SH-SY5Y (cell line): ENCODE measurements at regions not wholly inside any gene's neighbourhood (a gene's known extent, or its start where the extent isn't known, plus 50 kb on each side); places are given as distances from the start of the nearest gene placed in this dataset.

Source experiments
- GATA2 ChIP-seq: IDR thresholded peaks from 2 replicates; pipeline ENCODE4 v1.6.1; 2011; ENCODE audit warnings: mild to moderate bottlenecking, low read depth, low read length
- GATA3 ChIP-seq: IDR thresholded peaks from 2 replicates; pipeline ENCODE4 v1.6.1; 2011; ENCODE audit warnings: low read depth, mild to moderate bottlenecking, low read length, moderate library complexity

DNA sequence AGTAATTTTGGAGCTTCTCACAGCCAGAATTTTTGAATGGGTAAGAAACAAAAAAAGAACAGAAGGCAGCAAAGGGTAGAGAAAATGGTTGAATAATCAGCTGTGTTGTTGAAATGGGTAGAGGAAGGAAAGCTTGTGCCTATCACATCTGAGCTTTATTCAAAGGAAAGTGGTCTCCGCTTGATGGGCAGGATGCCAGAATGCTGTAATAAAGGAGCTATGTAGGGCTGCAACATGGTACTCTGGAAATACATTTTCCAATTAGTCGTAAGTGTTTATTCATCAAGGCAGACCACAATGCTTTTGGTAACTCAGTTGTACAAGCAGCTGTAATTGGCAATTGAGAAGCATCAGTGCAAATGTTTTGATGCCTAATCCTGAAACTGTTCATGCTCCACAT lies 196.9 kb downstream of the ICOS start:
- TF ChIP-seq GATA3 = no peak
- no peak for TF ChIP-seq GATA2

DNA sequence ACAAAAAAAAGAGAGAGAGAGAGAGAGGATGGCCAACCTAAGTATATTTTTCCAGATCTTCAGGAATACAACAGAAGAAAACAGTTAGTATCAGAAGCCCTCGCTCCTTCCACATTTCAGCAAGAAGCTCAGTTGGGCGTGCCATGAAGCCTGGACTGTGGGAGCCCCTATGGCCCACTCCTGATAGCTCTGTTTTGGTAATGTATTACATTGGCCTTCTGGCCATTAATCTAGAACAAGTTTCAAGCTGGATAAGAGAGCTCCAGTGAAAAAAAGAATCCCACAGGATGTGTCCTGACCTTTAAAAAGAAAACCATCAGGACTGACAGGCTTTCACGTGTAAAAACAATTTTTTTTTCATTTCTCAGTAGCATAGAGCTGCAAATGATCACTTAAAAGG lies 197.9 kb downstream of the ICOS start:
- TF ChIP-seq GATA3 (no peak), GATA2 (no peak)

- TF ChIP-seq GATA2 = no peak
- TF ChIP-seq GATA3 = no peak
These were observed 199.2 kb downstream of the ICOS start for GRCh38 chr2:204135752-204136151.

DNA sequence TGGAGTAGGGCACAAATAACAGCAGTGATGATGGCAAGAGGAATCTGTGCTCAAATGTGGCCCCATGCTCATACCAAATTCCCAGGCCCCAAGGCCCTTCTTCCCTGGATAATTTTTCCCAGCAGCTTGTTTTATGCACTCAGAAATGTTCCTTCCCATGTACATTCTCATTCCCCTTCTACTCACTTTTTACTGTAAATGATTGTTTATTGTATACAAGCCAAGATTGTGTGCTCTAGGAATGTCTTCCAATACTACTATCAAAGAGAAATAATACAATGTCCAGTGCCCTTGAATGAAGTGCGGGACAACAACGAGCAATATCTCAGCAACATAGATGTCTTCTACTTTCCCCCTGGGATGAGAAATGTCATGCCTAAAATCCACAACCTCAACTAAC lies 201.6 kb downstream of the ICOS start:
- TF ChIP-seq GATA3 = no peak
- no peak for TF ChIP-seq GATA2

DNA sequence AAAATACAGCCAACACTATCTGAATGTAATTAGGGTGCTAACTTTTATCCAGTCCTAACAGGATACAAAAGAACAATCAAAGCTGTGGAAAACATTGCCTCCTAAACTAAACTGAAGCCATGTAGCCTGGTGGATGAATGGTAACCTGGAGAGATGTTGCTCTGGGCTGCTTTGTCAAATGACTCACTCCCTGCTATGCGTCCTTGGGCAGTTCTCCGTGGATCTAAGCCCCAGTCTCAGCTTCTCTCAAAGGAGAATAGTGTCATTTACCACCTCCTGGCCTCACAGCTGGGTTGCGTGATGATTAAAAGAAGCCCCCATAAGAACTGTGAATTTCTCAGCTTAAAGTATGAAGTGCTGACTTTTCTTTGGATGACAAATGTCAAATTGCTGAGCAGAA lies 203.7 kb downstream of the ICOS start:
- TF ChIP-seq GATA2 (no peak), GATA3 (no peak)

DNA sequence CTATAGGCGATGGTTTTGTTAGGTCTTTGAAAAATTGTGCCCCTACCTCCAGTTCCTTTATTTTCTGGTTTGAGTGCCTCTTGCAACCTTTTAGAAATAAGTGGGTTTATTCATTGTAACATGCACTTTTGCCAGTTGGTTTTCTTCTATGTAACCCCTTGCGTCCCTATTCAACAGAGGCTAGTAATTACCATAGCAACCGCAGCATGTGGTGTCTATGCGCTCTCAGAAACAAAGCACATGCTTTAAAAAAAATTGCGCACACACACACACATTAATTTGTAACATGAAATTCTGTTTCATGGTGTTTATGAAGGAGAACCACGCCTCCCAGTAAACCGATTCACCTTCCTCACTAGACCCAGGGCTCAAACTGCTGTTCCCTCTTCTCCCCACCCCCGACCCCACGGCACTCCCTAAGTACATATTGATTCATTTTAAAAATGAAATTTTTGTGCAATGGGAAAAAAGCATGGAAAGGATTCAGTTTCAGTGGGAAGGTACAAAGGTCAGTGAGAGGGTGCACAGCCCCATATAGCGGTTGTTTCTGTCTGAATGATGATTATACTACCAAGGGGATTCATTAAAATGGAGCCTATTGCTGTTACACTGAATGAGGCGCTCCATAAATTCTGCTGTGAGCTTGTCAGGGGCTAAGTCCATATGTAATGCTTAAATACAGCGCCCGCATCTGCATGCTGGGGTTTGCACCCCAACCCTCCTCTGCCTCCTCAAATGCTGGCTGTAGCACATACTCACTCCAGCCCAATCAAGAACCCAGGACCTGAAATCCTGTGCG lies 206.9 kb downstream of the ICOS start:
- TF ChIP-seq GATA2 = no peak
- no peak for TF ChIP-seq GATA3

GRCh38 chr2:204144492-204144891 lies 207.9 kb downstream of the ICOS start:
- TF ChIP-seq GATA2 (no peak), GATA3 (no peak)

DNA sequence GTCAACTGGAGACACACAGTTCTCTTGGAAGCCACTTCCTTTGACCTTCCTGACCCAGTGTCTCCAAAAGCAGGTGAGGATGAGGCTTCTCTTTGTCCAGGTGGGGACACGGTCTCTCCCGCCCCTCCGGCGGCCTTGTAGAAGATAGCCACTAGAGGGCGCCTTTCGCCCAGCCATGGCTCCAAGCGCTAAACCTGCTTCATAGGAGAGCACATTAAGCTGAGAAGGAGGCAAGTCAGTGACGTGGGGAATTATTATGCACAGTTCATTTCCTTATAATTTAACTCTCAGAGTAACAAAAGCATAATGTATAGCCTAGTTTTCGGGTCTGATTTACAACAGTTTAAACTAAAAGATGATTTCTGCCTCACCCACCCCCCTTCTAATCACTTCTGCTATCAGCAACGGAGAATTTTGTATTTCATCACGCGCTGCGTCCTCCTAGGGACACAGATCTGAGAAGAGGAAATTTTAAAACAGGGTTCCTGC lies 208.7 kb downstream of the ICOS start:
- no peak for TF ChIP-seq GATA3
- TF ChIP-seq GATA2 = no peak

DNA sequence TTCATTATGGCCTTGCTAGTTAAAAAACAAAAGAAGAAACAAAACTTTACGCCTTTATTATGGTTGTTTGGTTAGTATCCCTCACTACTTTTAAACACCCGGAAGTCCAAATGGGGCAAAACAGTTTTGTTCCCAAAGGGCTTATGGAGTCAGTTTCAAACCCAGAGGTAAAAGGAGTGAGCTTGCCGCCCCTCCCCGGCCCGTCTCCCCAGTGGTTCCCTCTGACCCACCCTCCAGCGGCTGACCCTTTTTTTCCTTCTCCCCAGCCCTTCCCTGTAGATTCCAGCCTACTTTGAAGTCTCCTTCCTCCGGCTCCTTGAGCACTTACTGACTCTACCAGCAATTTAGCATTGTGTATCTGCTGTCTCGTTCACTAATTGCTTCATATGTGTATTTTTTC lies 209.2 kb downstream of the ICOS start:
- TF ChIP-seq GATA3 (no peak), GATA2 (no peak)

GRCh38 chr2:204150721-204151120 lies 214.2 kb downstream of the ICOS start:
- TF ChIP-seq GATA2 = no peak
- no peak for TF ChIP-seq GATA3

GRCh38 chr2:204152616-204153015 lies 216.1 kb downstream of the ICOS start:
- TF ChIP-seq GATA3 (no peak), GATA2 (no peak)

DNA sequence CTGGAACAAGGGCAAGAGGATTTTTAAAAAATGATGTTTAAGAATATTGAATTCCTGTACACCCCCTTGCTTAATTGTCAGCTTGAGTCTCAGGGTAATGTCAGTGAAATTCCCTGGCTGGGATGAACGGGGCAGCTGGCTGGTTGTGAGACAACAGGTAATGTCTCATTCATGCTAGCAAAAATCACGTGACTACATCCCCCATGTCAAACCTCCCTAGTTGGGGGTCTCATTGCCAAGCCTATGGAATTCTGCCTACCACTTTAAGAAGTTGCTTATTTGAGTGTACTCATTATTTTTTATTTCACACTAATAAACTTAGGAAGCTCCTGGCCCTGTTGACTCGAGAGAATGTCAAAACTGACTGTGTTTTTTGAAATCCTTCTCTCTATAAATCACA lies 218.3 kb downstream of the ICOS start:
- TF ChIP-seq GATA3 (no peak), GATA2 (no peak)

DNA sequence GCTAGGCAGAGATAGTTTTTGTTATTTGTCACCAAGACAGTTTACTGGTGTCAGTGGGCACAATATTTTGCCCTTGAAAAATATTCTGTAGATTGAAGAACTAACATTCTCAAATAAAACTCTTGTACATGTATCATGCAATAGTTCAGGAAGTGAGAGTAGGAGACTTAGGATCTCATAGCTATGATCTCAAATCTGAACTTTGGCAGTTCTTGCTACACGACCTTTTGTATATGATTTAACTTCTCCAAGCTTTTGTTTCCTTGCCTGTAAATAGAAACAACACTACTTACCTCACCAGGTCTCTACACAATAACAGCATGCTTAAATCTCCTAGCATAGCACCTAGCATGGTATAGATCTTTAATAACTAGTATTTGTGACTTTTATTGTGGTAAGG lies 219.9 kb downstream of the ICOS start:
- no peak for TF ChIP-seq GATA3
- TF ChIP-seq GATA2 = no peak

- TF ChIP-seq GATA2 (no peak), GATA3 (no peak)
These were observed 221.1 kb downstream of the ICOS start for GRCh38 chr2:204157684-204158083.

DNA sequence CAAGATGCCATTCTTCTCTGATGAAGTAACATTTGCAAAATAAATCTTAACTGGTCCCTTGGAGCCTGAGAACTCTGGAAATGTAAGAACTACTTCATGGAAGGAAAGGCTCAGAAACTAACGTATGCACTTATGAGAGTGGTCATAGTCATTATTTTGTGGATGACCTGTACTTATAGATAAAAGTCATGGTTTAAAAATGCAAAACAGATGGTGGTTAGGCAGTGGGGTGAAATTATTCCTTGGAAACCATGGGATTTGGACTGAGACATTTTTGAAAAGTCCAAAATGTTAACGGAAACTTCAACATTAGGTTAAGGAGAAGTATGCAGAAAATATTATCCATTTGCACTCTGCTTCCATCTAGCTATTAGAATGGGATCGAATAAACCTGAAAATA lies 223.0 kb downstream of the ICOS start:
- no peak for TF ChIP-seq GATA2
- TF ChIP-seq GATA3 = no peak

GRCh38 chr2:204160989-204161388 lies 224.4 kb downstream of the ICOS start:
- no peak for TF ChIP-seq GATA3
- TF ChIP-seq GATA2 = no peak

GRCh38 chr2:204161886-204162285 lies 225.3 kb downstream of the ICOS start:
- TF ChIP-seq GATA3 (no peak), GATA2 (no peak)
